HG03520 (cell line): ENCODE measurements at regions not wholly inside any gene's neighbourhood (a gene's known extent, or its start where the extent isn't known, plus 50 kb on each side); places are given as distances from the start of the nearest gene placed in this dataset.
"Not testable (repeated sequence)": the region's sequence is repeated elsewhere in the genome, so short reads cannot be mapped to it uniquely, and the experiment has no call there.

Experiments
- ATAC-seq: cut with Tn5 transposase; IDR thresholded peaks from one replicate; pipeline ENCODE4 v1.9.1; 2021; ENCODE audit warnings: mild to moderate bottlenecking, moderate library complexity; ENCODE audit not compliant: unreplicated experiment

DNA sequence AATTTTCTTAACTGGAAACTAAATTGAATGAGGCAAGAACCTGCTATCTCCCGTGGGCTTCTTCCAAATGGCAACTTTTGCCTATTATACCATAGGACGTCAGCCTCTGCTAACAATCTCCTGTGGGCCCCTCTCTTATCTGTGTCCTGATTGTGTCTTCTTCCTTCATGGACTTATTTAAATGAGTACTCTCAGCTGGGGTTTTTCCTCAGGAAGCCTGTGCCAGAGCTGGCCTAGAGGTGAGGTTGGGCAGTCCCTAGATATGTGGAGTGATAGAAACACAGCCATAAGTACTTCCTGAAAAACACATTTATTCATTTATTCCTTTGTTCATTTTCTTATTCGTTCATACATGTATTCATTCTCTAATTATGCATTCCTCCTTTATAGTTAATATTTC is 712.5 kb upstream of the SLIT2 start:
- no peak for ATAC-seq

DNA sequence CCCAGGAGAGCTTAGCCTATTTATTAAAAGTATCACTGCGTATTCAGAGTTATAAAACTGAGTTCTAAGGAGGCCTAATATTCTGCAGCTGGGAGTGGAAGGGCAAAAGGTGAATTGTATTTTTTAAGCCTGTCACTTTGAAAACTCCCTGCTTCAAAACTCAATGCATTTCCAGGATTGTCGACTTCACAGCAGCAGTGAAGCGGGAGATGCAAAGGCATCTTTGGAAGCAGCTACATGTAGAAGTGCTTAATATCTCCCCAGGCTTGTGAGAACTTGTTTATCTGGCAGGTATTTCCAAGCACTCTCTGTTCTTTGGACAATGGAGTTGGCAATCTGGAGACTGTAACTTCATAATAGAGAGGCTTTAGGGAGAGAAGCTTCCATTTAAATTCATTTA is 717.5 kb upstream of the SLIT2 start:
- ATAC-seq: no peak

DNA sequence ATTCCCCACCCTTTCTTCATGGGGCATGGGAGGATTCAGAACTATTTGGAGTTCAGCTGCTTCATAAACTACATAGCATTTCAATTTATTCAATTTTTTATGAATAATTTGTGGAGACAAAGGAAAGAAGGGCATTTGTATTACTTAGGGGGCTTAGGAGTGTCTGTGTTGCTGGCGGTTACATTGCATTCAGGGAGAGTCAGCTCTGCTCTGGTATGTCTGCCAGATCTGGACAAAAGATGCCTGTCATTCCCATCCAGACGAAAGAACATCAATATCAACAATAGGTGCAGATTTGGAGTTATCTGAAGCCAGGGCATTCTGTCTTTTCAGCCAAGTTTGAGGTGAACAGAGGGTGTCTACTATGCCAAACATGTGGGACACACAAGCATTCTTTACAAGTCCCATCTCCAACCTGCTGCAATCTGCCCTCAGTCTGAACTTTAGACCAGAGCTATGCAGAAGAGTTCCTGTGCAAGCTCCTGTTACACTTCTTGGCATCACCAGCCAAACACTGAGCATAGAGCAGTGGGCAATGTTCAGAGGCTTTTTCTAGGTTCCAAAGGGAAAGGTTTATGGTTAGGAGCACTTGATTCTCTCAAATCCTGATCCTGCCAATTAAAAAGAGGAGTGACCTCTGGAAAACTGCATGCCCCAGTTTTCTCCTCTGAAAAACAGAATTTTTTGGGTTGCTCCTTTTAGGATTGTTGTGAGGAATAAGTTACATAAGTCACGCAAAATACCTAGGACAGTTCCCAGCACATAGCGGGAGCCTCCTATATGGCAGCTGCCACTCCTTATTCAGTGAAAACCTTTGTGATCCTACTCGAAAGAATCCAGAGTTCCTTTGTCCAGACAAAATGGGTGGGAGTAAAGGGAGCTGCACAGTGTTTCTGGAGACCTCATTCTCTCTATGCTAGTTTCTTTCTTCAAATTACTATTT is 719.5 kb upstream of the SLIT2 start:
- ATAC-seq: no peak

DNA sequence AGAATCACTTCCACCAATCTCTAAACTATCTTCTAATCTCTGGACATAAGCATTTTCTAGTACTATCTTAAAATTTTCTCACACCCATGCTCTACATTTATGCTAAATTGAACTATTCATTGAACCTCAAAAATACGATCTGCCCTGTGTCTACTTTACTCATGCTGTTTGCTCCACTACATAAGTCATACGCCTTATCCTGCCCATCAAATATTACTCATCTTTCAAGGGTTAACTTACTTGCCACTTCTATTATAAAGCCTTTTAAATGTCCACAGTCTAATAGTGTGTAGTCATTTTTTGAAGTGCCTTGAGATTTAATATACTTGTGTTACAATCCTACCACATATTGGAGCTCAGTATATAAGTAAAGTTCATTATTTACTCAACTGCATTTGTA is 727.7 kb upstream of the SLIT2 start:
- no peak for ATAC-seq

DNA sequence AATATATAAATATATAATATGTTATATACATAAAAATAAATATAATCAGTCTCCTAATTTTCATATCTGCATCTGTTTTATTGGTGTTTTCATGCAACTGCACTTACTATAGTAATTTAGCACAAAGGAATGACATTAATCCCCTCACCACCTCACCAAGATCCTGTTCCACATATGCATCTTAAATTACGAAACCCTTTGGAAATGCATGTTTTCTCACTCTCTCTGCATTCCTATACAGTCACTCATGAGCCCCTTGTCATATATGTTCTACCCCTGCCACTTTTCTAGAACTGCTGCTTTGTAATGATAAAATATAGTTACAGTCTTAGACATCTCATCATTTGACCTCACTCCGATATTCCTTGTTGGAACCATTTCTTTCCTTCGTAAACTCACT is 728.7 kb upstream of the SLIT2 start:
- ATAC-seq: no peak

DNA sequence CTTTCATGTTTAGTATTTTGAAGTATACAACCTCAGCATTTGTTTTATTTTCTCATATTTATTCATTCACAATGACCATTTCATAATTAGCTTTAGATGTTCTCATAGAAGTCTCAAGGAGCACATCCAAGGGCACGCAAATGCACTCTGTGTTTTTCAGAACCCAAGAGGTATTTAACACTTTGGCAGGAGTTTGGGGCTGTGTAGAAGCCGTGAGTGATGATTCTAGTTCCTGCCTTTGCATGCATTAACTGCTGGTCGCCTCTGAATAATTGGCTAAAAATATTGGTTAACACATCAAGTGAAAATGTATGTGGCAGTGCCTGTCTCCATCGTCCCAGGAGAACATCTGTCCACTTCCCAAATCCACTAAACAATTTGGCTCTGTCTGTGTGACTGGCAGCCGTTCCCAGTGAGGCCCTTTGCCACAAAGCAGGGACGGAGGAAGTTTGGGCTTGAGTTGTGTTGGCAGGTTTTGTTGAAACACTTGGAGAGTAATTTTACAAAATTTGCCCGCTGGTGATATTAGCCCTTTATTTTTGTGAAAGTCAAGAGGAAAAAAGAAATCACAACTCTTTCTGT is 730.7 kb upstream of the SLIT2 start:
- no peak for ATAC-seq

DNA sequence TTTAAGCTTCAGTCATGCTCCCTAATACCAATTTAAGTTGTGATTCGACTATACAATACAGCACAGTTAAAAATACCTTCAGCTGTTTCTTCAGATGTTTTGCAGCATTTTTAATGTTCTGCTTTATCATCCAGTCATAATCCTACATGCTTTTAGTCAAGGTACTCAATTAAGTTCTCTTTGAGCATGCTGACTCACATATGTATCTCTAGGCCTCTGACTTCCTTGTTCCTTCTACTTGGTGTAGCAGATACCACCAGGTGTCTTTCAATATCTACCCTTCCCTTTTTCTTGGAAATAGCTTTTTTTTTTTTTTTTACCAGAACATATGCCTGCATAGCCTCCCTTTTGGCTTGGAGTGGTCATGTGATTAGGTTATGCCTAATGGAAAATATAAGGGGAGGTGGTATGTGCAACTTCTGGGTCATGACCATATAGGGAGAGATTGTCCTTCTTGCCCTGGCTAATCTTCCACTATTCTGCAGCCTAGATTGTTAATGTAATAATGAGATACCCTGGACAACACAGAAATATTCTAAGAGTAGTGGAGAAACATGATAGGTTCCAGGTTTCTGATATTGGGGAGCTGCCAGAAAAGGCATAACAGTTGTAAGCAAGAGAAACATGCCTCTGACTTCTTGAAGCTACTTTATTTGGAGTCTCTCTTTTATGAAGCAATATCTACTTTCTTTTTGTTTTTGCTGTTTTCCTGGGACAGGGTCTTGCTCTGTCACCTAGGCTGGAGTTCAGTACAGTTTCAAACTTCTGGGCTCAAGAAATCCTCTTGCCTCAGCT is 737.2 kb upstream of the SLIT2 start:
- no peak for ATAC-seq

DNA sequence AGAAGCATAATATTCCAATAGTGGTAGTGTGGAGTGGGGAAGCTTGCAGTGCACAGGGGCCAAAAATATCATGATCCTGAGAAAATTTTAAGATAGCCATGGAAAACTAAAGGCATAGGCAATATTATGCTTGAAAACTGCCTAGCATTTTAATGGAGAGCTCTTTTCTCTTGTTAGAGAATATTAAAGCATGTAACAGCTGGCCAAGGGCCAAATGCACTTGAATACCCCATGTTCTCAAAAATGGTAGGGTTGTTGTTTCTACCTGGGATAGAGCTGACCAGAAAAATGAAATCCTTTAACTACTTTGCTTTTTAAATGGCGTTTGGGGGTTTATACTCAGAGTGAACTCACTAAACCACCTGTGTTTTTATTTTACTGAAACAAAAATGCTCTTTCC is 739.6 kb upstream of the SLIT2 start:
- no peak for ATAC-seq

DNA sequence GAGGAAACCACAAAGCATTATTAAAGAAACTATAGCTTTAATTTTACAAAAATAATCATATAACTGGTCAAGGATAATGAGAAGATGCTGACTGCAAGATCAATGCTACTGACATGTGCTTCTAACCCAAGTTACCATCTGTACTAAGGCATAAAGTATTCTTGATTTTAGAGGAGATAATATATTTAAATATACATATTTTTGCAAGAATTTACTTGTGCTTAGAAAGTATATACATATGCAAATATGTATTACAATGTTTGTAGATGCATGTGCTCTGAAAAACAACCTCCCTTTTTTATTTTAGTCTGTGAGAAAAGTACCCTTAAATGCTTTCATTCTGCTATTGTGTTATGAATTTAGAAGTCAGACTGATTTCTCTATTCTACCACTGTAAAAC is 740.7 kb upstream of the SLIT2 start:
- ATAC-seq: no peak

DNA sequence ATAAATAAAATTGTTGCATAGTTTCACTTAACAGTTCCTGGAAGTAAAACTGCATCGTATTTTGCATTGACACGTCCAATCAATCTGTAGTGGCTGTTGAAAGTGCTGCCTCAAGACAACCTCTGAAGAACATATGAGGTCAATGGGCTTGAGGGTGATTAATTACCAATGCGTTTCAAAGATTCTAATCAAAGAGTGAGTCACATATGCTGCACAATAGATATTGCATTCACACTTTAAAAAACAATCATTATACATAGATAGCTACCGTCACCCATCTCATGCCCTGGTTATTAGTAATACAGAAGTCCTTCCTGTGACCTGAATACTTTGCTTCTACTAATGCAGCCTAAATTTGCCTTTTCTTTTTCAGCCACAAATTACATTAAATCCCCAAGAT is 743.3 kb upstream of the SLIT2 start:
- ATAC-seq: no peak

DNA sequence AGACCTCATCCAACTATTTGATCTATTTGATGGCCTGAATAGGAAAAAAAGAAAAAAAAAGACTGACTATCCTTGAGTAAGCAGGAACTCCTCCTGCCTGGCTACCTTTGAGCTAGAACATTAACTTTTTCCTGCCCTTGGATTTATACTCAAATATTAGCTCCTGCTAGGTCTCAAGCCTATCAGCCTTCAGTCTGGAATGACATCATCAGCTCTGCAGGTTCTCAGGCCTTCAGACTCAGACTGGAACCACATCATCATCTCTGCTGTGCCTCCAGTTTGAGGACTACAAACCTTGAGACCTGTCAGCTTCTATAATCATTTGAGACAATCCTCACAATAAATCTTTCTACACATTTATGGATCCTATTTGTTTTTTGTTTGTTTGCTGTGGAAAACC is 754.0 kb upstream of the SLIT2 start:
- no peak for ATAC-seq

DNA sequence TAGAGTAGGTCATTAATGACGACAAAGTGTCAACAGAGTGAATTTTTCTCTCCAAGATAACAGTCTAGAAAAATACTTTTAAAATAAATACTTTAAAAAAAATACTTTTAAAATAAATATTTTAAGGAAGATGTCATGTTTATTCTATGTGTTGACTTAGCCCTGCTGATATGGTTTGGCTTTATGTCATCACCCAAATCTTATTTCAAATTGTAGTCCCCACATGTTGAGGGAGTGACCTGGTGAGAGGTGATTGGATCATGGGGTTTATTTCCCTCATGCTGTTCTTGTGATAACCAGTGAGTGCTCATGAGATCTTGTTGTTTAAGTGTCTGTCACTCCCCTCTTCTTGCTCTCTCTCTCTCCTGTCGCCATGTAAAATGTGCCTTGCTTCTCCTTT is 754.9 kb upstream of the SLIT2 start:
- no peak for ATAC-seq

DNA sequence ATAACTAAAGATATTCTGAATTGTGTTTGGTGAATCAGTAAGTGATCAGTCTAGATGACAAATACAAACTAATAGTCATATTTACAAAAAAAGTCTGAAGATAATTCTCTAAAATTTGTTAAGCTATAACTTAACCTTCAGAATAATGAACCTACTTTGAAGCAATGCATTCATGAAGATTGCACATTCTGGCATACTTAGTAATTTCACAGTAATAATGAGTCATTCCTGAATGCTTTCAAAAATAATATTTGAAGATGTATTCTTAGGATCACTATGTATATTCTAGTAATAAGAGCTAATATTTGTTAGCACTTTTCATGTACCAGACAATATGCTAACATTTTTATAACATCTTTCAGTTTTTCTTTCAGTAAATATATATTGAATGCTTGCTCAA is 756.7 kb upstream of the SLIT2 start:
- ATAC-seq: no peak

DNA sequence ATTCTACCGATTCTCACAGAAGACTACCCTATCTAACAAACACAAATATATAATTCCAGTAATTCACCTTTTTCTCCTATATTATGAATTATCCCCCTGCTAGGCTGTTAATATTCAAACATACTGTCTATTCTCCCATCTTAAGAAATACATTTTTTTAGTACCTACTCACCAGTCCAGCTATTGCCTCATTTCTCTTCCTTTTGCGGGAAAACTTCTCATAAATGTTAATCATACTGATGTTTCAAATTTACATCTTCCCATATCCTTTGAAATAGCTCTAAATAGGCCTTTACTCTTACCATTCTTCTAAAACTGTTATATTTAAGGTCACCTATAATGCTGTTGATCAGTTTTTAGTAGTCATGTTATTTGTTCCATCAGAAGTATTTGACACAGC is 759.1 kb upstream of the SLIT2 start:
- no peak for ATAC-seq

DNA sequence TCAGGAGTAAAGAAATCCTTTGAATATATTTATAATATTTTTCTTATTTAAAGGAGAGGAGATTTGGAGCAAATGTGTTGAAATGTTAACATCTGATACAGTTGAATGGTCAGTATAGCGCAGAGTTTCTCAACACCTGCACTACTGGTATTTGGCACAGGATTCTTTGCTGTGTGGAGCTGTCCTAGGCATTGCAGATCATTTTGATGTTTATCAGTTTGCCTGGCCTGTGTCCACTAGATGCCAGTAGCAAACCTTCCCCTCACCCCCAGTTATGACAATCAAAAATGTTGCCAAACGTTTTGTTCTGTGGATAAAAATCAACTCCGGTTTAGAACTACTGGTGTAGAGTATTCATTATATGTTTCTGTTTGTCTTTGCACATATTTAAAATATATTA is 765.3 kb upstream of the SLIT2 start:
- no peak for ATAC-seq

DNA sequence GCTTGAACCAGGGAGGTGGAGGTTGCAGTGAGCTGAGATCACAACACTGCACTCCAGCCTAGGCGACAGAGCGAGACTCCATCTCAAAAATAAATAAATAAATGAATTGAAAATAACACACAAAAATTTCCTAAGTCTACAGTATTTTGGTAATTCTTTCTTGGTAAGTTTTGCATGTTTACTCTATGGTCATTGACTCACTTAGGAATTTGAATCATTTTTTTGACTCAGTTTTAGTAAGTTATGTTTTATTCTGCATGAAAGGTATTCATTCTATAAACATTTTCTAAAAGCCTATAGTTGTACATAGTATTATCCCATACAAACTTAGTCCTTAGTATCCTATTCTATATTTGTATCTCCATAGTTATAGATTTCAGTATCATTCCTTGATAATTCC is 772.9 kb upstream of the SLIT2 start:
- no peak for ATAC-seq

DNA sequence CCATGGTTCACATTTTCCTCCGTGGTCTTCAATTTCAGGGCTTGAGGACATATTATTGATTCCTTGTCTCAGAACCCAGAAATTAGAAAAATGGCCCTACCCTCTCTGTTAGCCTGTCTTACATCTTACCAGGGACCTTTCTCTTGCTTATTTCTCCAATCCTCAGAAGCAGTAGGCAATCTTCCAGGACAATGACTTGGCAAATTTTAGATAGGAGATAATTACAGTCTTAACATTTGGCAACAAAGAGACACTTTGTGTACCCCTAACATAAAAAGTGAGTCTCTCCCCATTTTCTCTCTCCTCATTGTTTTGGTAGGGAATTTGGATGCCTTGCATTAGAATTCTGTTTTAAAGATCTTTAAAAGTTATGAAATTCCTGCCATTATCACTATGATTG is 778.1 kb upstream of the SLIT2 start:
- no peak for ATAC-seq

DNA sequence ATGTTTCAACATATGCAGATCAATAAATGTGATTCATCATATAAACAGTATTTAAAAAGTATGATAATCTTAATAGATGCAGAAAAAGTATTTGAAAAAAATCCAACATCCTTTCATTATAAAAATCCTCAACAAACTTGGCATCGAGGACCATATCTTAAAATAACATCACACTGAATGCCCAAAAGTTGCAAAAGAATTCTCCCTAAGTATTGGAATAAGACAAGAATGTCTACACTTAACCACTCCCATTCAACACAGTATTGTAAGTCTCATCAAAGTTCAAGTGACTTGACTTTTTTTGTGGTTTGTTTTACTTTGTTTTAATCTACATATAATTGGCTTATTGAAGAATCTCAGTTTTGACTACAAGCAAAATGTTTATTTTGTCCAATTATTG is 779.0 kb upstream of the SLIT2 start:
- no peak for ATAC-seq

DNA sequence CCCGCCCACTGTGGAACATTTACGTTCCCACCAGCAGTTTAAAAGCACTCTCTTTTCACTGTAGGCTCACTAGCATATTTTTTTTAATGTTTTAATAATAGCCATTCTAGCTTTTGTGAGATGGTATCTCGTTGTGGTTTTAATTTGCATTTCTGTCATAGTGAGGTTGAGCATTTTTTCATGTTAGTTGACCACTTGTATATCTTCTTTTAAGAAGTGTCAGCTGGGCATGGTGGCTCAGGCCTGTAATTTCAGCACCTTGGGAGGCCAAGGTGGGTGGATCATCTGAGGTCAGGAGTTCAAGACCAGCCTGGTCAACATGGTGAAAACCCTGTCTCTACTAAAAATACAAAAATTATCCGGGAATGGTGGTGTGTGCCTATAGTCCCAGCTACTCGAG is 781.7 kb upstream of the SLIT2 start:
- ATAC-seq: not testable (repeated sequence)

DNA sequence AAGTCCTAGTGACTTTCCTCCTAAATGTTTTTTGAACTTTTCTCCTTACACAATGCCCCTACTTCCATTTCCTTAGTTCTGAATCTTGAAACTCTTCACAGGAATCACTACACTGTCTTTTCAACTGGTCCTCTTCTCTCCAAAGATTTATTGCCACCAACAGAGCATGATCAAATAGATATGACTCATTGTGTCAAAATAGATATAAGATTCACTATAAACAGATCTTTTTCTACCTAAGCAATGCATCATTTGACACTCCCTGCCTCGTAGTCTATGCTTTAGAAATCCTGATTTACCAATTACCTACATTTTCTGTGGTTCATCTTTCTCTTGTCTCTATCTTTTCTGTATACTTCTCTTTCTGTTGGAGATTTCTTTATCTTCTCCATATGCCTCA is 789.6 kb upstream of the SLIT2 start:
- ATAC-seq: no peak

DNA sequence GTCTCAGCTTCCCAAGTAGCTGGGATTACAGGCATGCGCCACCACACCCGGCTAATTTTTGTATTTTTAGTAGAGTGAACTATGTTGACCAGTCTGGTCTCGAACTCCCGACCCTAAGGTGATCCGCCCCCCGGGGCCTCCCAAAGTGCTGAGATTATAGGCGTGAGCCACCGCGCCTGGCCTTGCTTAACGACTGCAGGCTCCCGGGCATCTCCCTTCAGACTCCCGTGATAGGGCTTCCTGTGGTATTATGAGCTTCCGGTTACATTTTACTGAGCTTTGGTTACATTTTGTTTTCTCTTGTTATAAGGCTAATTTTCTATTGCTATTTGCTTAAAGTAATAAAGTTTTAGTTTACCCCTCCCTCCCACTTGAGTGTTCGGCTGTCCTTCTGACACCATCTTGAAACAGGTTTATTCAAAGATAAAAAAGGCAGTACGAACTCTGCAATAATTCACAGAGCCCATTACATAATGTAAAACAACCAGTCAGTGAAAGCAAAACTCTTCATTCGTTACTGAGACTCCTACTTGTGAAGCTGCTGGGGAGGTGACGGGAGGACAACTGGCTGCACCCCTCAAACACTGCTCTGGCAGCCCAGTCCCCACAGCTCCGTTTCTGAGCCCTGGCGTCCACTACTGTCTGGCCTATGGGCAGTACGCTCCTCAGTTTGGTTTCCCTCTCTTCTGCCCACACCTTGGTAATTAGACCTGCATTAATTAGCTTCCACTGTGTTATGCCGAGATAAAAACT is 795.7 kb upstream of the SLIT2 start:
- ATAC-seq: no peak
